Fibroblast of skin of left quadriceps (primary cell): ENCODE measurements at regions not wholly inside any gene's neighbourhood (a gene's known extent, or its start where the extent isn't known, plus 50 kb on each side); places are given as distances from the start of the nearest gene placed in this dataset.

Source experiments
- DNase-seq, 2 experiments: peaks; one replicate each; pipeline ENCODE4 v3.0.0-alpha.2; 2013; ENCODE audit warnings: low read depth in 2 of 2

DNA sequence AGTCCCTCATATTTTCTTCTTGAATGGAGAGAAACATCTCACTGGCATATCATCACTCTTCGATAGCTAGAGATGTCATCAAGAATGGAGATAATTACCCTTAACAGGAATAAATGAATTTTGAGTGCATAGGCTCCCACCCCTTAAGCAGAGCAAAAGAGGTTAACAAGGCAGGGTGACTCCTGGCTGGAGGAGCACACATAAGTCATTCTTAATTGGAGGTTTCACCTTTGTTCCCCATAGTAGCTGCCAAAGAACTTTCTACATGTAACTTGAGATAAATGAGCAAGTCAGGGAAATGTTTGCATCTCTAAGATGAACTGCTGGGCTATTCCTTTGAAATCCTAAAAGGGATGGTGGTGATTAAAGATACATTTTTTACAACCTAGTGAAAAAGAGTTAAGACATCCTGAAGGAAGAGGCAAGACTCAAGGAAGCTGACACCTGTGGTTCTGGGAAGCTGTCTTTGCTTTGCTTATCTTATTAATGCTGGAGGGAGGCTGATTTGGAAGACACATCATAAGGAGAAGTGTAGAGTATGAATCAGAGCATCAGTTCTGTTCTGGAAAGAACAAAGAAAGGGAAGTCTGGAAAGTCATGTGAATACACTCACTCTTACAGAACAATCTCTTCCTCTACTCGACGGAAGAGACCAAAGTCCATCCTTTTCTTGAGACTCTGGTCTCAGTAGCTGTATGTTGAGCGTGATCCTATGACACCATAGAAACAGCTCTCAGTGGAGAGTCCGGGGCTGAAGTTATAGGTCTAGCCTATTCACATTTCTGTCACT is 326.3 kb downstream of the OSTF1 start:
- DNase-seq = no peak

DNA sequence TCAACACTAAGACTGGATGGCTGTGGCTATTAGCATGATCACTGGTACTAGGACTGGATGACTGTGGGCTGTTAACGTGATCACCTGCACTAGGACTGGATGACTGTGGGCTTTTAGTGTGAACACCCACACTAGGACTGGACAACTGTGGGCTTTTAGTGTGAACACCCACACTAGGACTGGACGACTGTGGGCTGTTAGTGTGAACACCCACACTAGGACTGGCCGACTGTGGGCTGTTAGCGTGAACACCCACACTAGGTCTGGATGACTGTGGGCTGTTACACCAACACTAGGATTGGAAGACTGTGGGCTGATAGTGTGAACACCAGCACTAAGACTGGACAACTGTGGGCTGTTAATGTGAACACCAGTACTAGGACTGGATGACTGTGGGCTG is 329.2 kb downstream of the OSTF1 start:
- no peak for DNase-seq

DNA sequence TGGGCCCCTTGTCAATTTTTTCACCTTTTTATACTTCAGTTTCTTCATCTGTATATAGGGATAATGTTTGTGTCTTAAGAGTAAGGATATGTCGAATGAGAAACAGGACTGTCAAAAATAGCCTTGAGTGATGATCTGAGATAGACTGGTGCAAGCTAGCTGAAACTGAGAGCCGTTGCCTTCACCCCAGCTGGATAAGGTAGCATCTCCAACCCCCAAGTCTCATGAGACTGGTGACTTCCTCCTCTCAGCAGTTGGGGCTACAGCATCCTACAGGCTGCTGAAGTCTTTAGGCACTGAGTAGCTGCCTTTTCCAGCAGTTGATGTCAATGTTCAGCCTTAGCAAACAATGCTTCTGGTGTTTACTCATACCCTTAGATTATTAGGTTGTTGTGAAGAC is 330.2 kb downstream of the OSTF1 start:
- no peak for DNase-seq

DNA sequence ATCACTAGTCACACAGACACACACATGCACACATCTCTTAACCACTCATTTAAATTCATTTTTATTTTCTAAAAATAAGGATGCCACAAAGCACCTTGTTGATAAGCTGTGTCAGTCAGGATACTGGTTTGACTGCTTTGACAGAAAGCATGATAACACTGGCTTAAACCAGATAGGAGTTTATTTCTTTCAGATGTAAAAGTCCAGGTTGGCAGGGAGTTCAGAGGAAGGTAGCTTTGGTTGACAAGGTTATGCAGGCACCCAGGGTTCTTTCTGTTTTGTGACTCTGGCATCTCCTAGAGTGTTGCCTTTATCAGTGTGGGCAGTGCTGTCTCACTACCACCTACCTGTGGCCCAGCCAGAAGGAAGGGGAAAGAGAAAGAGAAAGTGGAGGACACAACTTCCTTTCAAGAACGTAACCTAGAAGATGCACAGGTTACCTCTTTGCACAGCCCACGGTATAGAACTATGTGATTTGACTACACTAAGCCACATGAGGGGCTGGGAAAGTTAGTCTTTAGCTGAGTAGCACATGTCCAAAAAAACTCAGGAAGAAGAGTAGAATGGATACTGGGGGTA is 334.7 kb downstream of the OSTF1 start:
- DNase-seq = no peak

DNA sequence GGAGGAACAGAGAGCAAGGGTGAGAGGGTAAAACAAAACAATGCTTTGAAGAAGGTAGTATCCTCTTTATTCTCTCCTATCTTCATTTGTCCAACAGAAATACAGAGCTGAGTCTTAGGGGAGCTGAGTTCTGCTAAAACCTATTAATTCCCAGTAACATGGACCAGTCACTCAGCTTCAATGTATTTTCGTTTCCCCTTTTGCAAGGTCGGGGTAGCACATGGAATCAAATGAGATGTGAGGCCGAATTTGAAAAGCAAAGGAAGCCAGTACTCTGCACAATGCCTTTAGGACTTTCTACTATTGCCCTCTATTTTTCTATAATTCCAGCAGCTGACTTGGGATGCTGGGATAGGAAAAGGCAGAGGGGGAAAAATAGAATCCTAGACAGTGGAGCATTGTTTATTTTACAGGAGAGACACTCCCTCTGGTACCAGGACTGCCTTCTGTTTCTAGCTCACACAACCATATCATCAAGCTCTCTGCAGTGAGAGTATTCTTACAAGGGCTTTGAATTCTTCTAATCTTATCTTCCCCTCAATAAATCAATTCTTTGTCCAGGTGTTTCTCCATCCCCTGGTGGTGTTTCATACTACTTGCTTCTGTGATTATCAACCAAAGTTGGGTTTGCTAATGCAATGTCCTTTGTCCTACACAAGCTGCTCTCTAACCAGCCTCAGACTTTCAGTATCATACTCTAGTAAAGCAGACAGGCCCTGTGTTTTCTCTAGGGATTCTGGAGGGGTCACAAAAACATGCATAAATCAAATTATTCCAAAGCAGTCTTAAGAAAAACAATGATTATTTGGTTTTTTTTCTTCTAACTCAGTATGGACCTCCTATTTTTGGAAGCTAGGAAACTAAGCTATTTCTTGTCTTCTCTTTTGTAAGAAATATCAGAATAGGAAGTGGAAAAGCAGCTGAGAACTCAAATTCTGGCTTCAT is 341.5 kb downstream of the OSTF1 start:
- no peak for DNase-seq

DNA sequence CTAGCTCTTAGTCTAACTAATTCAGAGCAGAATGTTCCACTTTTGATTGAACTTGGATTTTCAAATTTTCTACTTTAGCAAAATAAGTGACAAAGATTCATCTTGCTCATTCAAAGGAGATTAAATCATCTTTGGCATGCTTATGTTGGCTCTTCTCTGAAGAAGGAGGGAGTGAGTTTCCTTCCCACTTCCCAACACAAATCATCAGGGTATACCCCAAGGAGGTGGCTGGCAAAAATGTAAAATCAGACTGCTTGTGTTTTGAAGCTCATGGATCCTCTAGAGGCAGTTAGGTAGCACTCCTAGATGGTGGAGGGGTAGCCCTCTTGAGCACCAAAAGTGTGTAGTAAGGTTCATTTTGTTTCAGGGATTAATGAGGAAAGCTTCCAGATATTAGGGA is 343.1 kb downstream of the OSTF1 start:
- DNase-seq = no peak

DNA sequence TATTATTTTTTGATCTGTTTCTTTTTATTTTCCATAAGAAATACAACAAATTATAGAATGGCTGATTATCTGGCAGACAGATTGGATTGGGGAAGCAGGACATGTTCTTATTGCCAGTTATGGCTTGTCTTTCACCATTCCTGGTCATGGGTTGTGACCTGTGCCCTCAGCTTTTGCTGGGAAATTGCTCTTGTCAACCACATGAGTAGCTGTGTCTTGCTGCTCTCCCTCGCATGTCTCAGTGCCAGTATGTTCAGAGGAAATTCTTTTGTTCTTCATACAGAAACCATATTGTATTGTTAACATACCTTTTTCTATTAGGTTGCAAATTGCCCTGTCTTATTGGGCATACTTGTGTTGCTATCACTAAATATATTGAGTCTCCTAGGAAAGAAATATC is 344.1 kb downstream of the OSTF1 start:
- DNase-seq = no peak

DNA sequence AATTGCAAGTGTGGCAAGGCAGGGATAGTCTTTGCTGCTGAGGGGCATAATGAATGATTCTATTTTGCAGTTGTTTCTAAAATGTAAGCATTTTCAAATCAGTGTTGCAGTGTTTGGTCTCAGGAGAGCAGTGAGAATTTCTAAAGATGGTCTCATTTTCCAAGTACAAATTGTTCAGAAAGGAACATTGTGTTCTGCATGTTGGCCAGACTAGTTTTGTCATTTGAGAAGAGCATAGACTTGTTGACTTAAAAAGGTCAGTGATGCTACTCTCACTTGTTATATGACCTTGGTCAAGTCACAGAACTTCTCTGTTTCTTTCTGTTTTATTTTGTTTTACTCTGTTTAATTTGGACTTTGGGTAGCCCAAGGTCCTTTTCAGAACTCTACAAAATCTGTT is 344.6 kb downstream of the OSTF1 start:
- DNase-seq = no peak

DNA sequence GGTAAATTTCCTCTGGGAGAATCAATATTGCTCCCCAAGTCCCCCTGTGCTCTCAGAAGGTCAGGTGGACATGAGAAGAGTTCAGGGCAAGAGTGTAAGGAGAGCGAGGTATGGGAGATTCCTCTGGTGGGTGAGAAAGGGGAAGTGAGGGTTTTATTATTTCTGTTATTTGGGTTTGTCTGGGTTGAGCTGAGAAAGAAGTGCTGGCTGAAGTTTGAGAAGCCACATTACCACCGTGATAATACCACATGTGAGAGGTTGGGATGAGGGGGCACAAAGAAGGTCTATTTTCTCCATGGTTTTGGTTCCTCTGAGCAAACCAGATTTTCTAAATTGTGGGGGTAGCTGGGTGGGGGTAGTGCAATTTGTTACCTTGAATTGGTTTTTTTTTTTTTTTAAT is 350.4 kb downstream of the OSTF1 start:
- no peak for DNase-seq

DNA sequence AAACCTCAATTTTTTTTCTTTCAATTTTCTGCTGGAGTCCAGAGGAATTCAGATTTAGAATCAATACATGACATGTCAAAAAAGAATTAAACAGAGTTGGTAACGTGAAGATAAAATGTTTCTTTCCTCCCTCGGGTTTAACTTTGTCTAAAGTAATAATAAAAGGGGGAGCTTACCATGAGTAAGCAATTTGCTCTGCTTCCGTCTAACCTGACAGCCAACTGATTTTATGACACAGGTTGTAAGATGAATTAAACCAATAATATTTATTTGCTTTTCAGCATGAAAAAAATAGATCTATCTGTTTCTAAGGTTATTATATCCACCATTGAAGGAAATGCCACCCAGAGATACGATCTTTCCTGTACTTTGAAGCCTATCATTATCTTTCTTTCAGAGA is 352.6 kb downstream of the OSTF1 start:
- DNase-seq = no peak

DNA sequence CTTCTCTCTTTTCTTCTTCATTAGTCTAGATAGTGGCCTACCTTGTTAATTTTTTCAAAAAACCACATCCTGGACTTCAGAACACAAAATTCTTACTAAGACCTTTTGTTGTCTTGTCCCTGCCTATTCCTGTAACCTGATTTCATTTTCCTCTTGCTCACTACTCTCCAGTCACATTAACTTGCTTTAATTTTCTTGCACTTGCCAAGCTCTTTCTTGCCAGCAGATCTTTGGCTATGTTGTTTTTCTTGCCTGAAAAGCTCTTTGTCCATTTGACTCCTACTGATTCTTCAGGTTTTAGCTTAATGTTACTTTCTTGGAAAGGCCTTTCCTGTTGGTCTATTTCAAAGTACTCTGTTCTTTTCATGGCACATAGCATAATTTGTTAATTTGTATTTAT is 356.8 kb downstream of the OSTF1 start:
- DNase-seq = no peak

DNA sequence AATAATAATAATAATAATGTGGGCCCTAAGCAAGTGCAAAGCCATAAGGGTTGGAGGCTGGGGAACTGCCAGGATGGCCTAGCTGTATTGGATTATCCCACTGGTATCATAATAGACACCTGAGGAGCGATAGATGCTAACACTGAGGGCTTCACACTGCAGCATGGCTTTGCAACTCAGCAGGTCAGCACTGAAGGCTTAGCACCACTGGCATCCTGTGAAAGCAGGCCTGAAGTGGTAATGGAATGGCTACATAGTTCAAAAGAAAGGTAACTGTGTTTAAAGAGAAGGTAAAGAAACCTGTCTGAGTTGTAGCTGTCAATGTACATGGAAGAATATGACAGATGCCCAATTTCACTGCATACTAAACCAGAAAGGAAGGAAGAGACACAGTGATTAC is 359.0 kb downstream of the OSTF1 start:
- no peak for DNase-seq

DNA sequence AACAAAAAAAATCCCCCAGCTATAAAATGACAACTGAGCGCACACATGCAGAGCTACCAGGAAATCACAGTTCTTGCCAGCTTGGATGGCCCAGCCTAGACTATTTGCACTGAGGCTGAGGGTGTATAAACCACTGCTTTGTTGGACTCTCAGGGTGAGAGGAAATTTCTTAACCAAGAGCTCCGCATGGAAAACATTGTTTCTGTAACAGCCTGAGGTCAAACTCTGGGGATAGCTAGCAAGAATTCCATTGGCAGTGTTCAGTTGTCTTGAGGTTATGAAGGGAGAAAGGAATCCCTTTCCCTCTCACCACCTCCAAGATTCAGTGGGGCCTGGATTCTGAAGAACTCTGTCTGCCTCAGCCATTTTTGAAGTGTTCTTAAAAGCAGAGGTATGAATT is 360.0 kb downstream of the OSTF1 start:
- peak; percentile 1 for DNase-seq

DNA sequence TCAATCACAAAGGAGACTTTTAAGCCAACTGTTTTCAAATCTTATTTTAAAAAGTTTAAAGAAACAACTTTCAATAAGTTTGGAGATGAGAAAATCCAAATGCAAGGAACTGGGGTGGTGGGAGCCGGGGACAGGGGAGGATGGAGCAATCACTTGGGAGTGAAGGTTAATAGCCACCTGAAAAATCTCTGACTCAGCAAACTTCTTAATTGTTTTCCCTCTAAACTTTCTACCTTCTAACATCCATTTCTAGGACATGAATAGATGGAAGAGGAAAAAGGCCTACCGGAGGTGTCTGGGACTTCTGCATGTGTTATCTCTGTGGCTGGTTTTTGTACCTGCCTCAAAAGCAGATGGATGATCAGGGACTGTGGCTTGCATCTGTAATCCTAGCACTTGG is 360.6 kb downstream of the OSTF1 start:
- DNase-seq = no peak

DNA sequence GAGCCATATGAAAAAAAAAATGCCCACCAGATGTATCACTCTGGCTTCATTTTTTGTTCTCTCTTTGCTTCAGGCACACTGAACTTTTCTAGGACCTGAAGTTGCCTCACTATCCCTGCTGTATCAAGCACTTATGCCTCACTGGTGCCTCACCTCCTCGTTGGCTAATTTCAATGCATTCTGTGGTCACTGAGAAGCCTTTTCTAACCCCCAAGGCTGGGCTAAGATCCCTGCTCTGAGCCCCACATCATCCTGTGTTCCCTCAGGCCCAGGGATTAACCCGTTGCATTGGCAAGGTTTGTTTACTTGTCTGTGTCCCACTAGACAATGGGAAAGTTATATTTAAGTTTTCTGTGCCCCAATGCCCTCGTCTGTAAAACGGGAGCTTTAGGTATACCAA is 362.7 kb downstream of the OSTF1 start:
- no peak for DNase-seq

DNA sequence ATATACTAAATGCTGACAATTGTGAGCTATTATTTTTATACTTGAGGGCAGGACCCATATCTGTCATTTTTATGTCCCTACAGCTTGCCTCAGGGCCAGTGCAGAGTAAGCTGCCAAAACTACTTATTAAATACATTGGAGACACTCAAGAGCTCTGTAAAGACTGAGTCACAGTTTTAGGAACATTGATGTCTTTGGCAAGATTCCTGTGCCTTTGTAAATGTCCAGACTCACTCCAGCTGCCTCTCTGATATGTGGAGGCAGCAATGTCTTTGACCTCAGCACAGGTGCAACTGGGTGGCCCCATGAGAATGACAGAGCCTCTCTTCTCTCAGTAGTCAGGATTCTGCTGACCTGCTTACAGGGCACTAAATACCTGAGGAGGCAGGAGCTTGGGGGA is 363.2 kb downstream of the OSTF1 start:
- DNase-seq = no peak

DNA sequence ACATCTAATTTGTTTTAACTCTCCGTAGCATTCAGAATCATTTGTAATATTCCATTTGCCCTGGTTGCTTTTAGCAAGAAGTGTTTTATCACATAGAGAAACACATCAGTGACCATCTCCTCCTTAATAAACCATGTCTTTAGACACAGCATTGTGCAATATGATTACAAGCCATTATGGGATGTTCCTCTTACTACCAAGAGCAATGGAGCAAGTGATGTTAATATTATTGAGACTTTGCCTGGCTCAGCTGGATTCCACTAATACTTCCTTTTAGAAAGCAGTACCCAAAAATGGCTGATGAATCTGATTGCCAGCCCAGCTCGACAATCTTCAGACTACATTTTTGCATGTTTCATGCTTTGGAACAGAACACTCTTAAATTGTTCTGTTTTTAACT is 364.2 kb downstream of the OSTF1 start:
- no peak for DNase-seq

DNA sequence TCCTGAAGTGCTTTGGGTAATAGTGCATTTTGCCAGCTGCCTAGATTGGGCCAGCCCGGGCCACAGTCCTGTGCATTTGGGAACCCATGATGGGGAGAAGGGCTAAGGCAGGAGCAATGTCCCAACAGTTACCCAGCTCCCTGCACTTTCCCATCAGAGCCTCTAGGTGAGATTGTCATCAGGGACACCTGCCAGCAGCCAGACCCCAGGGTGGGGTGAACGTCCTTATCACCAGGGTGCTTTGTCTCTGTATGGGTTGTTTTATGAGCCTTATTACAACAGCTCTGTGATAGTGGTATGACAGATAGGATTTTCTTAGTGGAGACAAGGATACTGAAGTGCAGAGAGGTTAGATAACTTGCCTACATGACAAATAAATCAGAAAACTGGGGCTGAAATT is 365.7 kb downstream of the OSTF1 start:
- DNase-seq = no peak

DNA sequence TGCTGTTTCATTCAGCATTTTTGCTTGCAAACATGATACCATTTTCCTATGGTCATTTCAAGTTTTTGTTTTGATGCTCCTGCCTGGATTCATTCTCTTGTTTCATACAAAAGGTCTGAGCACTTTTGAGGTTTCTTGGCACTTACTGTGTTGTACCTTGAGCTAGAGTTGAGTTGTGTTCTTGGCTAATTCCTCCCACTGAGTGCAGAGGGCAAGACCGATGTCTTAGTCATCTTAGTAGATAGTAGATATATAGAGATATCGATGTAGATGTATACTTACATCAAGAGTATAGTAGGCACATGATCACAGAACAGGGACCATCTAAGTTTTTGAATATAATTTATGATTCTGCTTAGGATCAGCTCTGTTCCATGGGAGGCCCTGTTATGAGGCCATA is 366.6 kb downstream of the OSTF1 start:
- DNase-seq = no peak

DNA sequence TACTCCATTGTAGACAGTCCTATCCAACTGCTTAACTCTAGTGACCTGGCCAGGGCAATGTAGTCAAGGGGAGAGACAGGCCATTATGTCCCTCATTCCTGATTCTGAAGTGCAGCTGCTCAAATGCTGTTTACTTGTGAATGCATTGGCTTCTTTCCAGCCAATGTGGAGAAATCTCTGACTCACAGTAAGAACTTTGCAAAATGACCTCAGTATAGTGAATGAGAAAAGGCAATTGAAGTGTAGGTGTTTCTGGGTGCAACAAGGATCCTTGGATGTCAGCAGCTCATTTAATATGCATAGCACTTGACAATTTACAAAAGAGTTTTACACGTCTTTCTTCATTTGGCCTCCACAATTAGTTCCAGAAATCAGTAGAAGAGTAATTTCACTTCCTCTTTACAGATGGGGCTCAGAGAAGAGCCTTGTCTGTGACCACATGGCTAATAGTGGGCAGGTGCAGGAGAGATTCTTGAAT is 367.2 kb downstream of the OSTF1 start:
- no peak for DNase-seq

DNA sequence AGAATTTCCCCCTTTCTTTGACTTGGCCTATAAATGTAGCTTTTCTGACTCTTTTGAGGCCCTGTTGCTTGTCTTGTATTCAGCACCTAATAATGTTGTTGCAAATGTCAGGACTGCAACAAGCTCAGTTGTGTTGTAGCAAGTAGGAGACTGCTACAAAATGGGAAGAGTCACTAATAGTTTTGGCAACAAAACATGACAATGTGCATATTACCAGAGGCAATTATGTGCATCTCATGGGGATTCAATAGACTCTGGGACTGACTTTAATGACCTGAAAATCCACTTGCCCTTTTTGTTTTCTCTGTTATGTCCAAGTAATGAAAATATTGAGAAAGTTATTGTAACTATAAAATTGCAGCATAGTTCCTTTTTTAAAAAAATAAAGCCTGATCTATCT is 368.4 kb downstream of the OSTF1 start:
- DNase-seq = no peak

DNA sequence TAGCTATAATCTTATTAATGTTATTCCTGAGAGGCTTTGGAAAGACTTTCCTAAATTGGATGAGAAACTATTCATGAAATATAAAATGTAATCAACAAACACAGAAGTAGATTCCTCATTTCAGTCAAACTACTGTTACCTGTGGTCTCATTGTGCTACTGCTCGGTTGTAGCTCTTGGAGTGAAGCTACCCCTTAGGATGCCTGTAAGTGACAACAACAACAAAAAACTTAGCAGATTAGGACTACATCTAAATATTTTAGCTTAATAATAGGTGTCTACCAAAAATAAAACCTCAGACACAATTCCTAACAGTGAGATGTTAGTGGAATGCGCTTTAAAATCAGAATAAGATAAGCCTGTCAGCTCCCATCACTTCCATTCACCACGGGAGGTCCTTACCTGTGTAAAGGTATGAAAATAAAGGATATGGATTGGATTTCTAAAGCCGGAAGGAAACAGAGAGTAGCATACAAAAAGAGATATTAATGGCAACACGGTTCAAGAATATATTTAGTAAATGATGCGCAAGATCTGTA is 369.2 kb downstream of the OSTF1 start:
- no peak for DNase-seq
